ENCODE measurements at regions not wholly inside any gene's neighbourhood (a gene's known extent, or its start where the extent isn't known, plus 50 kb on each side); places are given as distances from the start of the nearest gene placed in this dataset.

DNA sequence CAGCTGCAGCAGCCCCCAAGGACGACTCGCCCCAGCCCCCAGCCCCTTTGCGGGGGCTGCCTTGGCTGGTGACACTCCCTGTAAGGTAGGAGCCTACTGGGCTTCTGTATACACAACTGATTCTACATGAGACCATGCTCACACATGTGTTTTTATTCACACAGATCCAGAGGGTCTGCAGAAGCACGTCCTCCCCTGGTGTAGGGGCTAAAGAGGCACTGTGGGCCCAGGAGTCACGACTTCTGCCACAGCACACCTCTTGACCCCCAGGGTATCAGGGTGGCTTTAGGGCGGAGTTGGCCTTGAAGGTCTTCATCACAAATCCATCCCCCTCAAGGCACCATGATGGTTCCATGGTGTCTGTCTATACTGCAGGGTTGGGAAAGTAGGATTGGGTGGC lies 931.2 kb downstream of the TBC1D22A start:
- TF ChIP-seq FEZF1 (tag by site-specific recombination; IDR thresholded peaks at IDR 0.05) = no peak
- TF ChIP-seq ZNF660 (tag by site-specific recombination; IDR thresholded peaks at IDR 0.05) = no peak
- TF ChIP-seq, protein P1, sequence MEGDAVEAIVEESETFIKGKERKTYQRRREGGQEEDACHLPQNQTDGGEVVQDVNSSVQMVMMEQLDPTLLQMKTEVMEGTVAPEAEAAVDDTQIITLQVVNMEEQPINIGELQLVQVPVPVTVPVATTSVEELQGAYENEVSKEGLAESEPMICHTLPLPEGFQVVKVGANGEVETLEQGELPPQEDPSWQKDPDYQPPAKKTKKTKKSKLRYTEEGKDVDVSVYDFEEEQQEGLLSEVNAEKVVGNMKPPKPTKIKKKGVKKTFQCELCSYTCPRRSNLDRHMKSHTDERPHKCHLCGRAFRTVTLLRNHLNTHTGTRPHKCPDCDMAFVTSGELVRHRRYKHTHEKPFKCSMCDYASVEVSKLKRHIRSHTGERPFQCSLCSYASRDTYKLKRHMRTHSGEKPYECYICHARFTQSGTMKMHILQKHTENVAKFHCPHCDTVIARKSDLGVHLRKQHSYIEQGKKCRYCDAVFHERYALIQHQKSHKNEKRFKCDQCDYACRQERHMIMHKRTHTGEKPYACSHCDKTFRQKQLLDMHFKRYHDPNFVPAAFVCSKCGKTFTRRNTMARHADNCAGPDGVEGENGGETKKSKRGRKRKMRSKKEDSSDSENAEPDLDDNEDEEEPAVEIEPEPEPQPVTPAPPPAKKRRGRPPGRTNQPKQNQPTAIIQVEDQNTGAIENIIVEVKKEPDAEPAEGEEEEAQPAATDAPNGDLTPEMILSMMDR (tag by site-specific recombination; IDR thresholded peaks at IDR 0.05) = no peak
